ENCODE measurements at regions not wholly inside any gene's neighbourhood (a gene's known extent, or its start where the extent isn't known, plus 50 kb on each side); places are given as distances from the start of the nearest gene placed in this dataset.

GRCh38 chr6:134678436-134678889 is 271.4 kb downstream of the ALDH8A1 start:
- Histone ChIP-seq H4K5ac (ENCODE audit: insufficient read length, low read depth, low read length) (no peak overlapping the region), H3K14ac (ENCODE audit: insufficient read length) (no peak overlapping the region), H3K23me2 (ENCODE audit: low read depth, low read length) (no peaks in the 10 kb centered on the region), H2BK12ac (ENCODE audit: low read depth, low read length) (no peak overlapping the region), H2AK5ac (ENCODE audit: low read depth, low read length) (no peak overlapping the region), H2AFZ (ENCODE audit: low read length) (no peak overlapping the region), H3K18ac (ENCODE audit: extremely low read depth, low read length) (no peak overlapping the region), H3K79me1 (ENCODE audit: low read depth, low read length) (no peaks in the 10 kb centered on the region), H2BK15ac (ENCODE audit: low read length) (no peak overlapping the region), H3K27ac (ENCODE audit: low read depth, low read length) (no peak overlapping the region), H3K9ac (replicated peaks in 1 of 4; ENCODE audit: extremely low read depth in 1 of 4, low read depth in 3 of 4, low read length in 3 of 4) (no peak overlapping the region), H3K23ac (ENCODE audit: insufficient read length) (no peak overlapping the region), H3K9me3 (ENCODE audit: insufficient read depth in 2 of 2, low read depth in 1 of 2, low read length in 1 of 2) (no peaks in the 10 kb centered on the region), H4K91ac (replicated peaks; ENCODE audit: insufficient read length, low read length) (no peak overlapping the region), H4K20me1 (replicated peaks in 1 of 2; ENCODE audit: control insufficient read depth in 1 of 2, insufficient read depth in 2 of 2, low read length in 2 of 2) (no peaks in the 10 kb centered on the region), H3K36me3 (ENCODE audit: control insufficient read depth in 2 of 4, insufficient read depth in 4 of 4, low read length in 3 of 4) (no peaks in the 10 kb centered on the region), H3K56ac (replicated peaks; ENCODE audit: insufficient read length, low read depth, low read length) (no peak overlapping the region), H3K4me1 (replicated peaks in 1 of 4; ENCODE audit: control insufficient read depth in 3 of 4, insufficient read depth in 4 of 4, low read length in 3 of 4) (peaks cover 0 to 5% (median 2%) of the 10 kb centered on the region in 4 experiments; a peak in 4 of 7 replicates), H3K79me2 (ENCODE audit: control insufficient read depth in 1 of 2, insufficient read depth in 2 of 2, low read length in 2 of 2) (no peaks in the 10 kb centered on the region), H3K4me2 (ENCODE audit: insufficient read depth in 1 of 2, low read depth in 2 of 2, low read length in 2 of 2) (no peak overlapping the region), H2BK5ac (ENCODE audit: low read depth, low read length) (no peak overlapping the region), H3K4ac (replicated peaks; ENCODE audit: insufficient read length, low read depth, low read length) (no peak overlapping the region), H3K27me3 (replicated peaks in 1 of 4; ENCODE audit: control insufficient read depth in 3 of 4, extremely low read depth in 1 of 4, insufficient read depth in 3 of 4, low read length in 3 of 4) (no peaks in the 10 kb centered on the region), H4K8ac (ENCODE audit: extremely low read depth, insufficient read depth, low read length) (no peak overlapping the region), H2BK120ac (replicated peaks; ENCODE audit: low read depth, low read length) (no peak overlapping the region), H2BK20ac (ENCODE audit: low read length) (no peak overlapping the region), H3K4me3 (ENCODE audit: extremely low read depth in 1 of 4, insufficient read depth in 2 of 4, low read depth in 3 of 4, low read length in 4 of 4) (no peak overlapping the region)
- 98% methylated on average over 7 of the region's 7 CpGs; no CpG with 5 or more reads in 1 of the 2 experiments for WGBS, 2 experiments (ENCODE audit: extremely low coverage in 1 of 2, insufficient coverage in 1 of 2, insufficient read length in 1 of 2, insufficient replicate concordance in 2 of 2, low coverage in 1 of 2, low lambda C conversion rate in 2 of 2, missing lambda C conversion rate in 1 of 2)
- no peak for DNase-seq (ENCODE audit: low read depth in 1 of 2, low spot score in 2 of 2)
- ChIA-PET CTCF (ENCODE audit: partially characterized antibody) (no interaction called here), POLR2A (ENCODE audit: partially characterized antibody) (no interaction called here)
- FAIRE-seq, result no peak
- no peak for TF ChIP-seq KDM1A (IDR thresholded peaks at IDR 0.05; ENCODE audit: borderline replicate concordance, low read length)
- TF ChIP-seq POU5F1 (IDR thresholded peaks at IDR 0.05; ENCODE audit: low read depth, low read length), result no peak
- TF ChIP-seq E2F6 (IDR thresholded peaks at IDR 0.05), result no peak
- TF ChIP-seq SP2 (IDR thresholded peaks at IDR 0.05; ENCODE audit: low read length), result no peak
- TF ChIP-seq SUZ12 (IDR thresholded peaks at IDR 0.05; ENCODE audit: low read length), result no peak
- no peak for TF ChIP-seq BRCA1 (IDR thresholded peaks at IDR 0.05; ENCODE audit: low read depth, low read length)
- TF ChIP-seq EP300 (IDR thresholded peaks at IDR 0.05; ENCODE audit: borderline replicate concordance in 1 of 2, low read depth in 2 of 2, low read length in 2 of 2), result no peak
- no peak for TF ChIP-seq NANOG (IDR thresholded peaks at IDR 0.05; ENCODE audit: insufficient read depth, low read depth, low read length, poor library complexity, severe bottlenecking)
- no peak for TF ChIP-seq BCL11A (IDR thresholded peaks at IDR 0.05; ENCODE audit: low read depth in 2 of 2, low read length in 2 of 2)
- TF ChIP-seq EGR1 (IDR thresholded peaks at IDR 0.05; ENCODE audit: borderline replicate concordance, low read depth, low read length), result no peak
- TF ChIP-seq ATF2 (IDR thresholded peaks at IDR 0.05; ENCODE audit: low read length), result no peak
